OCI-LY3 (cell line): ENCODE measurements at regions not wholly inside any gene's neighbourhood (a gene's known extent, or its start where the extent isn't known, plus 50 kb on each side); places are given as distances from the start of the nearest gene placed in this dataset.
"Not testable (repeated sequence)": the region's sequence is repeated elsewhere in the genome, so short reads cannot be mapped to it uniquely, and the experiment has no call there.

Experiments used
- H2AFZ ChIP-seq: fragments of 200-600, 300-600 bp; shearing (Covaris generic); 2 replicates; pipeline ENCODE4 v1.6.0; 2014; ENCODE audit warnings: antibody characterized with exemption, low read depth, low read length
- H3K27ac ChIP-seq: fragments of 200-600, 300-600 bp; sonication (generic); 2 replicates; pipeline ENCODE4 v1.5.1; 2014; ENCODE audit warnings: mild to moderate bottlenecking, low read length, moderate library complexity, mixed read lengths
- H3K27me3 ChIP-seq: fragments of 200-600, 300-600 bp; sonication (generic); 2 replicates; pipeline ENCODE4 v1.6.1; 2014; ENCODE audit warnings: low read depth, low read length, mixed read lengths
- H3K36me3 ChIP-seq: fragments of 200-600, 300-600 bp; sonication (generic); replicated peaks from 2 replicates; pipeline ENCODE3; 2014; ENCODE audit warnings: low read depth, low read length, mixed read lengths
- H3K4me1 ChIP-seq: fragments of 300-600, 200-600 bp; sonication (generic); 2 replicates; pipeline ENCODE4 v1.6.1; 2014; ENCODE audit warnings: low read length, mixed read lengths
- H3K4me2 ChIP-seq: fragments of 200-600, 300-600 bp; sonication (generic); 2 replicates; pipeline ENCODE4 v1.6.1; 2014; ENCODE audit warnings: low read length, mixed read lengths
- H3K4me3 ChIP-seq: fragments of 300-600, 200-600 bp; sonication (generic); 2 replicates; pipeline ENCODE4 v1.5.1; 2014; ENCODE audit warnings: antibody characterized with exemption, mild to moderate bottlenecking, low read length, moderate library complexity
- H3K79me2 ChIP-seq: fragments of 300-600, 200-600 bp; shearing (Covaris generic); 2 replicates; pipeline ENCODE4 v1.6.1; 2014; ENCODE audit warnings: mild to moderate bottlenecking, low read length, mixed read lengths
- H3K9ac ChIP-seq: fragments of 300-600, 200-600 bp; shearing (Covaris generic); 2 replicates; pipeline ENCODE4 v1.6.0; 2014; ENCODE audit warnings: mild to moderate bottlenecking, low read length, moderate library complexity
- H3K9me3 ChIP-seq: fragments of 200-600, 300-600 bp; shearing (Covaris generic); 2 replicates; pipeline ENCODE4 v1.6.1; 2014; ENCODE audit warnings: low read length, mixed read lengths; ENCODE audit not compliant: insufficient read depth
- H4K20me1 ChIP-seq: fragments of 200-600, 300-600 bp; sonication (generic); 2 replicates; pipeline ENCODE4 v1.6.1; 2016; ENCODE audit warnings: low read length, mixed read lengths; ENCODE audit not compliant: insufficient read depth
- CTCF ChIP-seq: fragments of 200-600, 300-600 bp; sonication (generic); IDR thresholded peaks from 2 replicates; pipeline ENCODE4 v1.5.1; 2014; ENCODE audit warnings: antibody characterized with exemption, low read length, low read depth
- EZH2phosphoT487 ChIP-seq: fragments of 200-600 bp; shearing (Covaris generic); IDR thresholded peaks from 2 replicates; pipeline ENCODE4 v1.6.1; 2018; ENCODE audit warnings: antibody characterized with exemption, mixed run types, low read depth

- H3K27me3 ChIP-seq, result no peaks in the 10 kb centered on the region
- H3K9me3 ChIP-seq, result no peaks in the 10 kb centered on the region
- H3K4me2 ChIP-seq, result no peak overlapping the region
- no peak overlapping the region for H3K4me3 ChIP-seq
- H3K36me3 ChIP-seq, result no peaks in the 10 kb centered on the region
- H3K27ac ChIP-seq, result no peak overlapping the region
- no peaks in the 10 kb centered on the region for H3K4me1 ChIP-seq
- no peaks in the 10 kb centered on the region for H3K79me2 ChIP-seq
- TF ChIP-seq CTCF (no peak), EZH2phosphoT487 (no peak)
- H4K20me1 ChIP-seq, result no peaks in the 10 kb centered on the region
- H3K9ac ChIP-seq, result no peak overlapping the region
- H2AFZ ChIP-seq, result no peak overlapping the region
Observed at GRCh38 chr4:103272174-103272573, 74.0 kb upstream of the CENPE start.

GRCh38 chr4:103268746-103269145 is 70.6 kb upstream of the CENPE start:
- no peaks in the 10 kb centered on the region for H4K20me1 ChIP-seq
- H3K9ac ChIP-seq, result no peak overlapping the region
- H2AFZ ChIP-seq, result no peak overlapping the region
- H3K79me2 ChIP-seq, result no peaks in the 10 kb centered on the region
- H3K4me1 ChIP-seq, result peaks cover 6% of the 10 kb centered on the region; the same call in 1 of the 2 replicates
- TF ChIP-seq EZH2phosphoT487 (no peak), CTCF (no peak)
- H3K4me3 ChIP-seq, result no peak overlapping the region
- H3K27ac ChIP-seq, result no peak overlapping the region
- no peaks in the 10 kb centered on the region for H3K36me3 ChIP-seq
- no peaks in the 10 kb centered on the region for H3K27me3 ChIP-seq
- H3K4me2 ChIP-seq, result no peak overlapping the region
- no peaks in the 10 kb centered on the region for H3K9me3 ChIP-seq

- no peaks in the 10 kb centered on the region for H4K20me1 ChIP-seq
- no peak overlapping the region for H3K4me2 ChIP-seq
- no peak overlapping the region for H2AFZ ChIP-seq
- no peak overlapping the region for H3K9ac ChIP-seq
- H3K4me3 ChIP-seq, result no peak overlapping the region
- H3K36me3 ChIP-seq, result no peaks in the 10 kb centered on the region
- TF ChIP-seq CTCF, result no peak
- TF ChIP-seq EZH2phosphoT487, result no peak
- no peaks in the 10 kb centered on the region for H3K27me3 ChIP-seq
- no peaks in the 10 kb centered on the region for H3K9me3 ChIP-seq
- H3K27ac ChIP-seq, result no peak overlapping the region
- peaks cover 20% of the 10 kb centered on the region for H3K4me1 ChIP-seq
- H3K79me2 ChIP-seq, result no peaks in the 10 kb centered on the region
Observed at GRCh38 chr4:103264905-103265304, 66.8 kb upstream of the CENPE start.

- not testable (repeated sequence) for H3K27ac ChIP-seq, H3K4me3 ChIP-seq, H4K20me1 ChIP-seq, H3K27me3 ChIP-seq, H2AFZ ChIP-seq, H3K36me3 ChIP-seq, H3K4me2 ChIP-seq, H3K9ac ChIP-seq, H3K9me3 ChIP-seq, H3K4me1 ChIP-seq, H3K79me2 ChIP-seq
Observed at GRCh38 chr4:103256068-103256467, 57.9 kb upstream of the CENPE start.
